Epithelial cell of esophagus (primary cell): ENCODE measurements at regions not wholly inside any gene's neighbourhood (a gene's known extent, or its start where the extent isn't known, plus 50 kb on each side); places are given as distances from the start of the nearest gene placed in this dataset.

Experiments used
- DNase-seq: peaks from one replicate; pipeline ENCODE4 v3.0.0; 2010; ENCODE audit warnings: low read depth
- H3K4me3 ChIP-seq: 2 replicates; pipeline ENCODE4 v1.5.1; 2011; ENCODE audit warnings: mild to moderate bottlenecking, low read length, control low read depth
- TF ChIP-seq, protein P1 (sequence below): IDR thresholded peaks from 2 replicates; pipeline ENCODE4 v1.5.1; 2011; ENCODE audit warnings: low read depth, mild to moderate bottlenecking, low read length, control low read depth, inconsistent platforms; ENCODE audit not compliant: insufficient read depth; ENCODE audit errors: missing control alignments

DNA sequence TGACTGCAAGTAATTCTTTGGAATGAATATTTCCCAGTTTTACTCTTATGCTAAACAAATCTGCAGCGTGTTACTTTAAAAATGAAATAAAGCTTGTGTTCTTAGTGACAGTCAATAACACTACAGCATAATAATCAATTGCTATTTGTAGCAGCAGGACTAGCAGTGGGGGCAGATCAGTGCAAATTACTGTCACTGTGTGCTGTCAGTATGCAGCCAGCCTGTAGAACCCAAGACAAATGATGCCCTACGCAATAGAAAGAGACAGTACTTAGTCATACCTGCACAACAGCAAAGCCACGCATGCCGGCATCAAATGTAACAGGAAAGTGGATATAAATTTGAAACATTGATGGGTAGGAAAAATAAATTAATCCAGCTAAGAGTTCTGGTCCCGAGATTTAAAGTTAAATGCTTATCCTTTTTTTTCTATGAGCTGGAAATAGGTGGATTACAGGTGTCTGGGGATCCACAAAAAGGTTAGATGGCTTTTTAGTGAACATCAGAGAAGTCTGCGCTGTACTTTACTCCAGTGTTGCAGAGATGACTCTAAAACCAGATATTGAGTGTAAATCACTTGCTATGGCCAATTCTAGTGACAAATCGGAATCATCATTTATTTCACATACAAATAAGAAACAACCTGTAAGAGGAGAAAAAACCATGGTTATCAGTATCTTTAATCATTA is 812.4 kb upstream of the ZEB2 start:
- no peak overlapping the region for H3K4me3 ChIP-seq
- TF ChIP-seq, protein P1, sequence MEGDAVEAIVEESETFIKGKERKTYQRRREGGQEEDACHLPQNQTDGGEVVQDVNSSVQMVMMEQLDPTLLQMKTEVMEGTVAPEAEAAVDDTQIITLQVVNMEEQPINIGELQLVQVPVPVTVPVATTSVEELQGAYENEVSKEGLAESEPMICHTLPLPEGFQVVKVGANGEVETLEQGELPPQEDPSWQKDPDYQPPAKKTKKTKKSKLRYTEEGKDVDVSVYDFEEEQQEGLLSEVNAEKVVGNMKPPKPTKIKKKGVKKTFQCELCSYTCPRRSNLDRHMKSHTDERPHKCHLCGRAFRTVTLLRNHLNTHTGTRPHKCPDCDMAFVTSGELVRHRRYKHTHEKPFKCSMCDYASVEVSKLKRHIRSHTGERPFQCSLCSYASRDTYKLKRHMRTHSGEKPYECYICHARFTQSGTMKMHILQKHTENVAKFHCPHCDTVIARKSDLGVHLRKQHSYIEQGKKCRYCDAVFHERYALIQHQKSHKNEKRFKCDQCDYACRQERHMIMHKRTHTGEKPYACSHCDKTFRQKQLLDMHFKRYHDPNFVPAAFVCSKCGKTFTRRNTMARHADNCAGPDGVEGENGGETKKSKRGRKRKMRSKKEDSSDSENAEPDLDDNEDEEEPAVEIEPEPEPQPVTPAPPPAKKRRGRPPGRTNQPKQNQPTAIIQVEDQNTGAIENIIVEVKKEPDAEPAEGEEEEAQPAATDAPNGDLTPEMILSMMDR, result no peak
- no peak for DNase-seq

DNA sequence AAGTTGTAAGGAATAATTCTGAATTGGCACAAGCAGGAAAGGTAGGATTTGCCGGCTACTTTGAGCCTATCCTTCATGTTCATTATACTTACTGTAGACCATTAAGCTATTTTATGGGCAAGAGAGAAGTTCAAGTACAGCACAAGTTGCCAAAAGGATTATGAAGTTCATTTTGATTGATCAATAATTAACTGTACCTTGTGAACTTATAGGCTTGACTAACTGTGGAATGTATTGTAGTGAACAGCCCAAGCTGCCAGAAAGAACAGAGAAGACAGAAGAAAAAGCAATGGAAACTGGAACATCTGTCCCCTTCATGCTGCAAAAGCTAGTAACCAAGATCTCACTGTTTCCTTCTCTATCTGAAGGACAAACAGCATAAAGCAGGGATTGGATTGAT is 810.1 kb upstream of the ZEB2 start:
- TF ChIP-seq, protein P1, result no peak
- DNase-seq, result no peak
- no peak overlapping the region for H3K4me3 ChIP-seq

DNA sequence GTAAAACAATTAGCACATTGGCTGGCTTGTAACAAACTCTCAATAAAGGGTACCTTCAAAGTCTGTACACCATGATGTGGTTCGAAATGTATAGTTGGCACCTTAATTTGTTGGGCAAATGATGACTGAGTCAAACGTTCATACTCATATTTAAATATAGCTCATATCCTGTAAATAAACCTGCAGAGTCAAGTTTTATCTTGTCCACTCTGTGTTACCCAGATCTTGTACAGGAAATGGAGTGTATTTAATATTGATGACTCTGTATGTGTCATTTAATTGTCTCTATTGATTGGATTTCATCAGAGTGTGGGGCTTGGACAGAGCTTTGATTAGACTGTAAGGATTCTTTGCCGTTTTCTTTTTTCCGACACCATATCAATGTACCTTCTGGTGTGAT is 805.6 kb upstream of the ZEB2 start:
- no peak overlapping the region for H3K4me3 ChIP-seq
- TF ChIP-seq, protein P1, result no peak
- peak; percentile 91 for DNase-seq

GRCh38 chr2:145324748-145325147 is 804.8 kb upstream of the ZEB2 start:
- TF ChIP-seq, protein P1, result no peak
- no peak for DNase-seq

GRCh38 chr2:145323512-145323911 is 803.6 kb upstream of the ZEB2 start:
- H3K4me3 ChIP-seq, result no peak overlapping the region
- DNase-seq, result peak; percentile 82
- TF ChIP-seq, protein P1, result no peak

More at GRCh38 chr2:145324748-145325147, 804.8 kb upstream of the ZEB2 start:
- H3K4me3 ChIP-seq, result no peak overlapping the region

DNA sequence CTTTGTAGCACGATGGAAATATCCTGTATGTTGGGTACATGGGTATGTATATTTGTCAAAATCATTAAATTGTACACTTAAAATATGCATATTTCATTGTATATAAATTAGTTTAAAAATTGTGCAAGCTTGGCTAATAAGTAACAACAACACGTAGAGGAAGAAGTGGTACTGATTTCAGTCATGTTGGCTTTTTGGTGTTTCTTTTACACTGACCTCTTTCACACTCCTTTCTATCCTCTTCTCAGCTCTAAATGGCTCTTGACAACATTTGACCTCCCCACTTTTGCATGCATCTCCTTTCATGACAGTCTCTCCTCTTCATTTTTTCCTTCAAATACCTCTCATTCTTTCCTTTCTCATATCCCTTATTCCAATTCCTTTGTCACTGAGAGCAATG is 801.4 kb upstream of the ZEB2 start:
- H3K4me3 ChIP-seq, result no peak overlapping the region
- TF ChIP-seq, protein P1, result no peak
- DNase-seq, result no peak

- peak; percentile 53 for DNase-seq
- TF ChIP-seq, protein P1, result no peak
- no peak overlapping the region for H3K4me3 ChIP-seq
Observed at GRCh38 chr2:145316496-145316895, 796.6 kb upstream of the ZEB2 start.
